RWPE1 (cell line): ENCODE measurements at regions not wholly inside any gene's neighbourhood (a gene's known extent, or its start where the extent isn't known, plus 50 kb on each side); places are given as distances from the start of the nearest gene placed in this dataset.

Experiments
- CTCF ChIA-PET: fragments of 350-600 bp; sonication (Branson Sonifier 250); formaldehyde crosslinking; extraction: SDS; loops from one replicate; lab custom pipeline; 2021; lab: Yijun Ruan, JAX
- POLR2A ChIA-PET: fragments of 400-600 bp; formaldehyde crosslinking; extraction: SDS; loops from one replicate; lab custom pipeline; 2020; ENCODE audit warnings: antibody characterized with exemption; ENCODE audit not compliant: low non-redundant PET; lab: Yijun Ruan, JAX
- DNase-seq: peaks from one replicate; pipeline ENCODE4 v3.0.0; 2012; ENCODE audit warnings: low spot score
- H3K27ac ChIP-seq: fragments of 450-650 bp; 2 replicates; pipeline ENCODE4 v1.5.1; 2017
- CTCF ChIP-seq: fragments of 450-650 bp; conservative IDR thresholded peaks from 2 replicates; pipeline ENCODE4 v1.5.1; 2017; ENCODE audit warnings: low read depth, mild to moderate bottlenecking

- no peak for TF ChIP-seq CTCF
- CTCF ChIA-PET, result interaction anchor here (0.9 kb wide), 1 partner anchor 17 kb away, joined by 3 read pairs; no protein-coding TSS in a partner anchor
- DNase-seq, result no peak
- H3K27ac ChIP-seq, result no peak overlapping the region
- POLR2A ChIA-PET, result no interaction called here
These were observed 173.9 kb upstream of the PLEKHA5 start for GRCh38 chr12:18955594-18955993.

DNA sequence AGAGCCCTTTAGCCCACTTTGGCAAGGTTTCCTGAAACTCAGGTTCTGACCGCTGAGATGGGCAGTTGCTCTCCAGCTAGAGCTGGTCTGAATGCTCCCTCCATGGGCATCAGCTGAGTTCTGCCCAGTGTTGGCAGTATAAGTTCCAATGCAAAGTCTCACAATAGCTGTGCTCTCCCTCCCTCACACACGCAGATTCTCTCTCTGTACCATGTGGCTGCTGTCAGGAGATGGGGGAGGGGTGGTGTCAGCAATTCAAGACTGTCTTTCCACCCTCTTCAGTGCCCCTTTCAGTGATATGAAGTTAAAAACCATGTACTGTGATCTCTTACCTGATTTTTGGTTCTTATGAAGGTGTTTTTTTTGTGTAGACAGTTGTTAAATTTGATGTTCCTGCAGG lies 164.3 kb upstream of the PLEKHA5 start:
- TF ChIP-seq CTCF, result no peak
- CTCF ChIA-PET, result interaction anchor here (0.6 kb wide), 1 partner anchor 131 kb away, joined by 10 read pairs; no protein-coding TSS in a partner anchor
- H3K27ac ChIP-seq, result no peak overlapping the region
- POLR2A ChIA-PET, result no interaction called here
- DNase-seq, result no peak

DNA sequence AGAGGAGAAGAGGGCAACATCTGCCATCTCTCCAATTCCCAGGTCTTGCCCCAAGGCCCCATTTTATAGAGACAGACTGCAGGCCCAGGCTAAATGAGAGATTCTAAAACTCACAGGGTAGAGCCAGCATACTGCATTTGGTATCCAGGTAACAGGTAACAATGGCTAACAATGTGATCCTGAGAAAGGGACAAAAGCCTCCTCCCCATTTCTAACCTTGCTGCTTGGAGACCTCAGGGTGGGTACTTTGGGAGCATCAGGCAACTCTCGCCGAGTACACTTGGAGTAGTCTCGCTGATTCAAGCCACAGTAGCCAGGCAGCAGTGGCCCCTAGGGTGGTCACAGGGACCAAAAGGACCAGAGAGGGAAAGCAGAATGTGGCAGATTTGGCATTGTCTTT lies 162.6 kb upstream of the PLEKHA5 start:
- POLR2A ChIA-PET, result no interaction called here
- CTCF ChIA-PET, result no interaction called here
- no peak overlapping the region for H3K27ac ChIP-seq
- DNase-seq, result no peak
- no peak for TF ChIP-seq CTCF

- CTCF ChIA-PET, result no interaction called here
- H3K27ac ChIP-seq, result no peak overlapping the region
- POLR2A ChIA-PET, result no interaction called here
- no peak for DNase-seq
- no peak for TF ChIP-seq CTCF
These were observed 161.7 kb upstream of the PLEKHA5 start for GRCh38 chr12:18967814-18968213.

DNA sequence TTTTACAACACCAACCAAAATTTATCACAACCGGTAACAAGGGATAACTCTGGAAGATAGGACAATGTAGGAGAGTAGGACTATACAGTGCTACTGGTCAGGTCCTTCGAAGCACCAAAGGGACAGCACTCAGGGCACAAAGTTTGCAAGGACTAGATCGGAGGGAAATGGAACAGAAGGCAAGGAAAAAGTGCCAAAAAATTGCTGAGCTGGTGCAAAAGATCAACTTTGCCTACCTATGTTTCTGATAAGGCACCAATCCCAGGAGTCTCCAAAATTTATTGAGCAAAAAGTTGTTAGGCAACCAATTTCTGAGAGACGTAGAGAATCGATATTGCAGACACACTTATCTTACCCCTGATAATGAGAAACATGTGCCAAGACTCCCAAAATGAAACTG lies 160.0 kb upstream of the PLEKHA5 start:
- ChIA-PET CTCF (interaction anchor here (0.6 kb wide), 1 partner anchor 640 kb away, joined by 3 read pairs; no protein-coding TSS in a partner anchor), POLR2A (no interaction called here)

GRCh38 chr12:18970603-18971002 lies 158.9 kb upstream of the PLEKHA5 start:
- DNase-seq, result no peak
- TF ChIP-seq CTCF, result no peak

More for the DNA sequence above, 160.0 kb upstream of the PLEKHA5 start:
- no peak for DNase-seq
- TF ChIP-seq CTCF, result no peak
- no peak overlapping the region for H3K27ac ChIP-seq

More at GRCh38 chr12:18970603-18971002, 158.9 kb upstream of the PLEKHA5 start:
- ChIA-PET CTCF (no interaction called here), POLR2A (no interaction called here)
- no peak overlapping the region for H3K27ac ChIP-seq
